ENCODE measurements at regions not wholly inside any gene's neighbourhood (a gene's known extent, or its start where the extent isn't known, plus 50 kb on each side); places are given as distances from the start of the nearest gene placed in this dataset.

GRCh38 chr1:195327361-195327760 is 1280.9 kb downstream of the KCNT2 start:
- no peak for DNase-seq

- DNase-seq = no peak
Measured at GRCh38 chr1:195326325-195326724, 1281.9 kb downstream of the KCNT2 start.

GRCh38 chr1:195325181-195325580 is 1283.1 kb downstream of the KCNT2 start:
- DNase-seq = no peak

- DNase-seq = no peak
Measured at GRCh38 chr1:195306281-195306680, 1302.0 kb downstream of the KCNT2 start.

- DNase-seq = no peak
Measured at GRCh38 chr1:195294911-195295310, 1313.3 kb downstream of the KCNT2 start.

- no peak for DNase-seq
Measured at GRCh38 chr1:195278644-195279043, 1329.6 kb downstream of the KCNT2 start.

GRCh38 chr1:195275710-195276109 is 1332.5 kb downstream of the KCNT2 start:
- no peak for DNase-seq

- no peak for DNase-seq
Measured at GRCh38 chr1:195251900-195252299, 1356.3 kb downstream of the KCNT2 start.

- DNase-seq = no peak
Measured at GRCh38 chr1:195243492-195243891, 1364.7 kb downstream of the KCNT2 start.

- DNase-seq = peak in 1 of 2 experiments; percentile 1
Measured at GRCh38 chr1:195241066-195241465, 1367.2 kb downstream of the KCNT2 start.

- DNase-seq = no peak
Measured at GRCh38 chr1:195238313-195238712, 1369.9 kb downstream of the KCNT2 start.

- DNase-seq = no peak
Measured at GRCh38 chr1:195236991-195237889, 1371.0 kb downstream of the KCNT2 start.

- DNase-seq = no peak
Measured at GRCh38 chr1:195218428-195219212, 1389.6 kb downstream of the KCNT2 start.

- DNase-seq = peak in 1 of 2 experiments; percentile 31
Measured at GRCh38 chr1:195202241-195202640, 1406.0 kb downstream of the KCNT2 start.

- no peak for DNase-seq
Measured at GRCh38 chr1:195200772-195201171, 1407.5 kb downstream of the KCNT2 start.

- DNase-seq = no peak
Measured at GRCh38 chr1:195197116-195197515, 1411.1 kb downstream of the KCNT2 start.

GRCh38 chr1:195195423-195196057 is 1412.7 kb downstream of the KCNT2 start:
- DNase-seq = no peak

- no peak for DNase-seq
Measured at GRCh38 chr1:195193134-195193533, 1415.1 kb downstream of the KCNT2 start.

GRCh38 chr1:195188821-195189220 is 1419.4 kb downstream of the KCNT2 start:
- DNase-seq = no peak

- no peak for DNase-seq
Measured at GRCh38 chr1:195186544-195186943, 1421.7 kb downstream of the KCNT2 start.

GRCh38 chr1:195185736-195186135 is 1422.5 kb downstream of the KCNT2 start:
- DNase-seq = no peak

GRCh38 chr1:195185321-195185720 is 1422.9 kb downstream of the KCNT2 start:
- no peak for DNase-seq

GRCh38 chr1:195173753-195174152 is 1434.5 kb downstream of the KCNT2 start:
- no peak for DNase-seq
